ENCODE measurements at regions not wholly inside any gene's neighbourhood (a gene's known extent, or its start where the extent isn't known, plus 50 kb on each side); places are given as distances from the start of the nearest gene placed in this dataset.

DNA sequence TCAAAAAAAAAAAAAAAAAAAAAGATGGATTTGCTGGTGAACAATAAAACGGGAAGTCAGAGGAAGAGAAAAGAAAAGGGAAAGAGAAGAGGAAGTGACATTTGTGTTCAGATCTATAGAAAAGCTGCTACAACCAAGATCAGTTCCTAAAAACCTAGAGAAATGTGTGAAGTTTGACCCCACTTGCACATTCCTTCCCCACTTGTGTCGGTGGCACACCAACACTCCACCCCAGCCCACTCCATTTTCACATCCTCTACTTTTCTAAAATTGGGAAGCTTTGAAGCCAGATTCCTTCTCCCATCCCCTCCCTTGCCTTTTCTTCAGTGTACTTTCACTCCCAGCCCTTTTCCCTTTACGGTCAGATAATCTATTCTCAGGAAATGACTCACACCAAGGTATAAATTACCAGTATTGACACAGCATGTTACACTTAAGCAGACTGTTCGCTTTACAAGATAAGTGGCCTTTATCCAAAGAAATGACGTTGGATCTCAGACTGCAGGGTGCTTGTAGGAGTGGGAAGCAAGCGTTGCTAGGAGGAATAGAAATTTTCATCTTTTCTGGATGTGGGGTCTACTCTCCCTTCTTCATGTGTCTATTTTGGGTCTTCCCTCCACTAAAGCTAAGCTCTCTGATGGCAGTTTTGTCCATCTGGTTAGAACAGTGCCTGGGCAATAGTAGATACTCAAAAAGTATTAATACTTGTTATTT lies 92.5 kb upstream of the ADGRF1 start:
- no peak for TF ChIP-seq U2AF1 (optimal IDR thresholded peaks at IDR 0.05; ENCODE audit: low read depth, low read length)
- TF ChIP-seq, protein P1, sequence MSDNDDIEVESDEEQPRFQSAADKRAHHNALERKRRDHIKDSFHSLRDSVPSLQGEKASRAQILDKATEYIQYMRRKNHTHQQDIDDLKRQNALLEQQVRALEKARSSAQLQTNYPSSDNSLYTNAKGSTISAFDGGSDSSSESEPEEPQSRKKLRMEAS (IDR thresholded peaks at IDR 0.05), result peak; percentile 48; the same call in 1 of the 2 replicates
- TF ChIP-seq, protein P2, sequence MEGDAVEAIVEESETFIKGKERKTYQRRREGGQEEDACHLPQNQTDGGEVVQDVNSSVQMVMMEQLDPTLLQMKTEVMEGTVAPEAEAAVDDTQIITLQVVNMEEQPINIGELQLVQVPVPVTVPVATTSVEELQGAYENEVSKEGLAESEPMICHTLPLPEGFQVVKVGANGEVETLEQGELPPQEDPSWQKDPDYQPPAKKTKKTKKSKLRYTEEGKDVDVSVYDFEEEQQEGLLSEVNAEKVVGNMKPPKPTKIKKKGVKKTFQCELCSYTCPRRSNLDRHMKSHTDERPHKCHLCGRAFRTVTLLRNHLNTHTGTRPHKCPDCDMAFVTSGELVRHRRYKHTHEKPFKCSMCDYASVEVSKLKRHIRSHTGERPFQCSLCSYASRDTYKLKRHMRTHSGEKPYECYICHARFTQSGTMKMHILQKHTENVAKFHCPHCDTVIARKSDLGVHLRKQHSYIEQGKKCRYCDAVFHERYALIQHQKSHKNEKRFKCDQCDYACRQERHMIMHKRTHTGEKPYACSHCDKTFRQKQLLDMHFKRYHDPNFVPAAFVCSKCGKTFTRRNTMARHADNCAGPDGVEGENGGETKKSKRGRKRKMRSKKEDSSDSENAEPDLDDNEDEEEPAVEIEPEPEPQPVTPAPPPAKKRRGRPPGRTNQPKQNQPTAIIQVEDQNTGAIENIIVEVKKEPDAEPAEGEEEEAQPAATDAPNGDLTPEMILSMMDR (CRISPR knock-in tag; IDR thresholded peaks at IDR 0.05), result no peak
- no peak for TF ChIP-seq AKAP8 (CRISPR knock-in tag; IDR thresholded peaks at IDR 0.05)
- no peak for TF ChIP-seq CHD2 (IDR thresholded peaks at IDR 0.05; ENCODE audit: low read depth, low read length)
